Esophagus muscularis mucosa (tissue), 4 donors: ENCODE measurements at regions not wholly inside any gene's neighbourhood (a gene's known extent, or its start where the extent isn't known, plus 50 kb on each side); places are given as distances from the start of the nearest gene placed in this dataset.

Source experiments
- CTCF ChIP-seq, 3 experiments: fragments of 200-600 bp in 2 of 3; fragments of 450-650 bp in 1 of 3; sonication (generic) in 2 of 3; IDR thresholded peaks; one replicate each; pipeline ENCODE4 v1.5.1; 2017 to 2019; ENCODE audit warnings: antibody characterized with exemption in 3 of 3, mild to moderate bottlenecking in 2 of 3, moderate library complexity in 1 of 3
- EP300 ChIP-seq: sonication (generic); formaldehyde crosslinking; IDR thresholded peaks from one replicate; pipeline ENCODE4 v1.6.1; 2017; ENCODE audit warnings: antibody characterized with exemption
- POLR2A ChIP-seq: fragments of 450-650 bp; IDR thresholded peaks from one replicate; pipeline ENCODE4 v1.6.1; 2017; ENCODE audit warnings: antibody characterized with exemption, moderate library complexity, mild to moderate bottlenecking, low read depth
- POLR2AphosphoS5 ChIP-seq, 2 donors: sonication (generic); formaldehyde crosslinking; IDR thresholded peaks; one replicate each; pipeline ENCODE4 v1.6.1; 2017; ENCODE audit warnings: antibody characterized with exemption in 2 of 2

- no peak for TF ChIP-seq CTCF (IDR thresholded peaks at IDR 0.05)
- no peak for TF ChIP-seq EP300
- TF ChIP-seq POLR2AphosphoS5 (IDR thresholded peaks at IDR 0.05), result no peak
- TF ChIP-seq POLR2A, result no peak
Observed at GRCh38 chr1:177746155-177746554, 223.7 kb downstream of the SEC16B start.
